ENCODE measurements at regions not wholly inside any gene's neighbourhood (a gene's known extent, or its start where the extent isn't known, plus 50 kb on each side); places are given as distances from the start of the nearest gene placed in this dataset.
"Not testable (repeated sequence)": the region's sequence is repeated elsewhere in the genome, so short reads cannot be mapped to it uniquely, and the experiment has no call there.

- DNase-seq = not testable (repeated sequence)
Observed at GRCh38 chr7:128561116-128561722, 84.7 kb downstream of the METTL2B start.

GRCh38 chr7:128562795-128563194, 86.2 kb downstream of the METTL2B start:
- DNase-seq = not testable (repeated sequence)

- not testable (repeated sequence) for DNase-seq
Observed at GRCh38 chr7:128564123-128564700, 87.7 kb downstream of the METTL2B start.

- not testable (repeated sequence) for DNase-seq
Observed at GRCh38 chr7:128564932-128565864, 88.7 kb downstream of the METTL2B start.

GRCh38 chr7:128575277-128575676, 96.8 kb upstream of the GARIN1A start:
- not testable (repeated sequence) for DNase-seq

- DNase-seq = not testable (repeated sequence)
Observed at GRCh38 chr7:128576953-128577352, 95.1 kb upstream of the GARIN1A start.

GRCh38 chr7:128579843-128580242, 92.2 kb upstream of the GARIN1A start:
- not testable (repeated sequence) for DNase-seq

- not testable (repeated sequence) for DNase-seq
Observed at GRCh38 chr7:128581100-128581499, 91.0 kb upstream of the GARIN1A start.

GRCh38 chr7:128581825-128582561, 90.1 kb upstream of the GARIN1A start:
- not testable (repeated sequence) for DNase-seq

- DNase-seq = not testable (repeated sequence)
Observed at GRCh38 chr7:128586715-128587114, 85.4 kb upstream of the GARIN1A start.

GRCh38 chr7:128591705-128592104, 80.4 kb upstream of the GARIN1A start:
- no peak for DNase-seq

GRCh38 chr7:128592209-128592608, 79.9 kb upstream of the GARIN1A start:
- DNase-seq = not testable (repeated sequence)

- not testable (repeated sequence) for DNase-seq
Observed at GRCh38 chr7:128594061-128594460, 78.0 kb upstream of the GARIN1A start.

- not testable (repeated sequence) for DNase-seq
Observed at GRCh38 chr7:128596336-128597128, 75.6 kb upstream of the GARIN1A start.

GRCh38 chr7:128598946-128599345, 73.1 kb upstream of the GARIN1A start:
- not testable (repeated sequence) for DNase-seq

- peak; percentile 70 for DNase-seq
Observed at GRCh38 chr7:128608678-128609421, 63.2 kb upstream of the GARIN1A start.

GRCh38 chr7:128613366-128613765, 58.7 kb upstream of the GARIN1A start:
- not testable (repeated sequence) for DNase-seq

GRCh38 chr7:128614812-128615211, 57.3 kb upstream of the GARIN1A start:
- not testable (repeated sequence) for DNase-seq

GRCh38 chr7:128616799-128617198, 55.3 kb upstream of the GARIN1A start:
- not testable (repeated sequence) for DNase-seq

Measured in NCI-H69 (cell line).